NB4 (cell line): ENCODE measurements at regions not wholly inside any gene's neighbourhood (a gene's known extent, or its start where the extent isn't known, plus 50 kb on each side); places are given as distances from the start of the nearest gene placed in this dataset.

Experiments used
- MYC ChIP-seq: IDR thresholded peaks from 2 replicates; pipeline ENCODE4 v1.6.1; 2011; ENCODE audit warnings: low read depth, low read length
- POLR2A ChIP-seq: IDR thresholded peaks from 2 replicates; pipeline ENCODE4 v1.6.1; 2011; ENCODE audit warnings: mild to moderate bottlenecking; ENCODE audit not compliant: insufficient read length; ENCODE audit errors: extremely low read depth

- no peak for TF ChIP-seq MYC
- no peak for TF ChIP-seq POLR2A
Observed at GRCh38 chr9:115746496-115746895, 407.1 kb upstream of the PAPPA start.
